Panc1 (cell line): ENCODE measurements at regions not wholly inside any gene's neighbourhood (a gene's known extent, or its start where the extent isn't known, plus 50 kb on each side); places are given as distances from the start of the nearest gene placed in this dataset.

Experiments
- ATAC-seq: fragments of 200-7000 bp; cut with Tn5 transposase; 2 replicates; pipeline ENCODE4 v1.9.1; 2020; ENCODE audit warnings: mild to moderate bottlenecking, moderate library complexity
- BruUV-seq: library from RNA; stranded (reverse); fragments of 400-500 nt; replicated peaks from 2 replicates; lab custom pipeline; 2021; lab: Mats Ljungman, UMichigan
- CTCF ChIA-PET: fragments of 300-600 bp; sonication (Branson Sonifier 250); formaldehyde crosslinking; loops from one replicate; lab custom pipeline; 2022; ENCODE audit warnings: antibody characterized with exemption; lab: Charles Lee
- POLR2A ChIA-PET: fragments of 300-600 bp; sonication (Branson Sonifier 250); formaldehyde crosslinking; loops from one replicate; lab custom pipeline; 2022; ENCODE audit warnings: antibody characterized with exemption; lab: Charles Lee
- DNase-seq: peaks from one replicate; pipeline ENCODE4 v3.0.0-alpha.2; 2010; ENCODE audit warnings: low read depth, low spot score
- H3K27ac ChIP-seq: 2 replicates; pipeline ENCODE4 v1.5.1; 2011; ENCODE audit warnings: mild to moderate bottlenecking, low read length, inconsistent platforms
- H3K27me3 ChIP-seq: fragments of 200-500 bp; sonication (Bioruptor generic); 2 replicates; pipeline ENCODE4 v1.6.0; 2014; ENCODE audit warnings: low read length, inconsistent platforms; ENCODE audit not compliant: control insufficient read depth, insufficient read depth
- H3K36me3 ChIP-seq: fragments of 200-500 bp; sonication (Bioruptor generic); 2 replicates; pipeline ENCODE4 v1.5.1; 2014; ENCODE audit warnings: inconsistent platforms, mild to moderate bottlenecking, low read length, moderate library complexity; ENCODE audit not compliant: control insufficient read depth, insufficient read depth
- H3K4me1 ChIP-seq: 2 replicates; pipeline ENCODE4 v1.5.1; 2011; ENCODE audit warnings: inconsistent platforms, mild to moderate bottlenecking, low read length, moderate library complexity; ENCODE audit not compliant: control insufficient read depth, insufficient read depth
- H3K4me3 ChIP-seq, 2 experiments: 2 replicates each; pipeline ENCODE4 v1.5.1; 2011 to 2012; ENCODE audit warnings: low read depth in 2 of 2, low read length in 2 of 2, mild to moderate bottlenecking in 2 of 2, inconsistent platforms in 1 of 2, moderate library complexity in 1 of 2
- H3K9me3 ChIP-seq: fragments of 200-500 bp; sonication (Bioruptor generic); 2 replicates; pipeline ENCODE4 v1.5.1; 2014; ENCODE audit warnings: low read depth, mild to moderate bottlenecking, inconsistent platforms, low read length, moderate library complexity; ENCODE audit not compliant: control insufficient read depth, insufficient read depth
- CTCF ChIP-seq: fragments of 450-650 bp; IDR thresholded peaks from 2 replicates; pipeline ENCODE4 v1.5.1; 2017; ENCODE audit warnings: mild to moderate bottlenecking
- POLR2AphosphoS5 ChIP-seq: IDR thresholded peaks from 2 replicates; pipeline ENCODE4 v1.6.1; 2012; ENCODE audit warnings: mild to moderate bottlenecking, low read depth, low read length, moderate library complexity
- REST ChIP-seq, 2 experiments: IDR thresholded peaks; 2 replicates each; pipeline ENCODE4 v1.6.1; 2011 to 2012; ENCODE audit warnings: low read depth in 2 of 2, control low read depth in 1 of 2, low read length in 1 of 2, mild to moderate bottlenecking in 1 of 2, moderate library complexity in 1 of 2; ENCODE audit not compliant: insufficient read depth in 1 of 2
- SIN3A ChIP-seq: IDR thresholded peaks from 2 replicates; pipeline ENCODE4 v1.6.1; 2012; ENCODE audit warnings: low read depth, mild to moderate bottlenecking, low read length, moderate library complexity, borderline replicate concordance; ENCODE audit not compliant: insufficient read depth
- TCF7L2 ChIP-seq: IDR thresholded peaks from 2 replicates; pipeline ENCODE4 v1.6.1; 2011; ENCODE audit warnings: mild to moderate bottlenecking, low read depth, low read length, inconsistent platforms
- in situ Hi-C: cut with HindIII; loops from 2 replicates; pipeline ENCODE4 v1.10.0; 2016; ENCODE audit warnings: low sequenced_read_pairs, low pct_unique_long_range_greater_than_20kb
- intact Hi-C: fragments of 100-400 bp; cut with micrococcal nuclease; formaldehyde crosslinking; loops from one replicate; pipeline ENCODE4 v1.10.0; 2022; ENCODE audit not compliant: unreplicated experiment

- CTCF ChIA-PET: no interaction called here
- Histone ChIP-seq H3K9me3 (no peaks in the 10 kb centered on the region), H3K4me1 (no peaks in the 10 kb centered on the region), H3K36me3 (no peaks in the 10 kb centered on the region), H3K27ac (no peak overlapping the region), H3K27me3 (no peaks in the 10 kb centered on the region), H3K4me3 (no peak overlapping the region)
- POLR2A ChIA-PET: no interaction called here
- BruUV-seq: no TSS peak
- no peak for TF ChIP-seq REST (IDR thresholded peaks at IDR 0.05; ENCODE audit: insufficient read depth in 1 of 2, low read depth in 2 of 2, low read length in 1 of 2)
- TF ChIP-seq SIN3A: no peak
- TF ChIP-seq TCF7L2: no peak
- no peak for TF ChIP-seq POLR2AphosphoS5
- no peak for TF ChIP-seq CTCF
- no peak for ATAC-seq
- intact Hi-C loops (no loop called here), in situ Hi-C loops (no loop called here)
- DNase-seq: no peak
Measured at GRCh38 chr3:39593341-39593740, 125.9 kb downstream of the MOBP start.

- CTCF ChIA-PET: no interaction called here
Measured at GRCh38 chr3:39601241-39601640, 133.8 kb downstream of the MOBP start.

More at GRCh38 chr3:39601241-39601640, 133.8 kb downstream of the MOBP start:
- no peaks in the 10 kb centered on the region for H3K4me1 ChIP-seq
- in situ Hi-C loops: no loop called here
- ATAC-seq (no peak), DNase-seq (no peak)
- no peak overlapping the region for H3K27ac ChIP-seq
- no peaks in the 10 kb centered on the region for H3K36me3 ChIP-seq
- H3K9me3 ChIP-seq: no peaks in the 10 kb centered on the region
- no peaks in the 10 kb centered on the region for H3K27me3 ChIP-seq
- H3K4me3 ChIP-seq: no peak overlapping the region
- POLR2A ChIA-PET: no interaction called here
- no TSS peak for BruUV-seq
- TF ChIP-seq TCF7L2 (no peak), SIN3A (no peak), CTCF (no peak), POLR2AphosphoS5 (no peak), REST (IDR thresholded peaks at IDR 0.05; ENCODE audit: insufficient read depth in 1 of 2, low read depth in 2 of 2, low read length in 1 of 2) (no peak)
- intact Hi-C loops: no loop called here
